ENCODE measurements at regions not wholly inside any gene's neighbourhood (a gene's known extent, or its start where the extent isn't known, plus 50 kb on each side); places are given as distances from the start of the nearest gene placed in this dataset.

DNA sequence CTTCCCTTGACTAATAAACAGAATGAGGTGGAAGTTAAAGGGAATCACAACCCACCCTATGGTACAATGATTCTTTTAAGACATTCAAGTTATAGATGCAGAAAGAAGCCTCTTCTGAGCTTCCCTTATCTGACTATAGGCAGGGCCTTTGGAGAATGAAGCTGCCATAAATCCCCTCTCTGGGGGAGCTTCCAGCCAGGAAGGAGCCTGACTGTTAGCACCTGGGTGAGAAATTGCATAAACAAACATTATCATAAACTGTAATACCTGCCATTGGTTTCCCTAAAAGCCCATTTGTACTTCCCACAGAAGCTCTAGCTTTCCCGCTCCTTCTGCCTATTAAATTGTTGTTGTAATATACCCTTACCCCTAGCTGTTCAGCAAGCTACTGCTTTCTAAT, 81.3 kb upstream of the RESF1 start:
- Mint-ChIP-seq H3K36me3 (peaks cover 20% of the 10 kb centered on the region), H3K4me3 (peak overlapping the region in 3 of 4 donors; percentile 34 to 77 (median 76)), H3K27me3 (no peaks in the 10 kb centered on the region), H3K27ac (peak overlapping the region; percentile 96 to 98 (median 96)), H3K9me3 (peaks cover 0 to 3% (median 0%) of the 10 kb centered on the region in 3 donors), H3K4me1 (peaks cover 44 to 55% (median 50%) of the 10 kb centered on the region in 3 donors)

DNA sequence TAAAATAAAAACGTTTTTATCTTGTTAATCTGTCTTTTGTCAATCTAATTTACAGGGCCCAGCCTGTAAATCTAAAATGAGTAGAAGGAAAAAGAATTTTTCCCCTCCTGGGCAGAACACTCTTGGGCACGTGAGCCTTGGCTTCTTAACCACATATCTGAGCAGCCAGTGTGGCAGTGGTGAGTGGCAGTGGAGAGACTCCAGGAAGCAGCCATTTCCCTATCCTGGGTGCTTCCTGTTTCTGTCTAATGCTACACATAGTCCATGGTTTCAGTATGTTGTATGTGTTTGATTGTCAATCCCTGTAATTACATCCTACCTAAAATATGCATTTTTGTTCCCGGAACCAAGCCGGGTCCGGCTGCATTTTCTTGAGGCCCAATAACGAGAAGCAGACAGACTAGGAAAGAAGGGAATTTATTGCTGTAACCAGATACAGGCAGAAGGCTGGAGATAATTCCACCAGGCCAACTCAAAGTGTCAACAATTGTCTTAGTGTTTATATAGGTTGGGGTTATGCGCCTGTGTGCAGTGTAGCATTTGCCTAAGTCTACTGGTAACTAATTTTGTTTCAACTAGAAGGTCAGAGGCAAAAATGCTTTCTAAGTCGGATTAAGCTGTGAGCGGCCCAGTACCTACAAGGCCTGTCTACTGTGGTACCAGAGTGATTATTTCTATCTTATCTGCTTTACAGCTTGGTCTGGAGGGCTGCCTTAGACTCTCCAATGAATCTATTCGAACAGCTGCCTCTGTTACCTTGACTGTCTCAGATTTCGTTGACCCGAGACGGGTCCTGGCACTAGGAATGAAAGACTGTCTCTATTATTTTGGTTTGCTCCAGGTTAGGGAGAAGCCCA, 82.4 kb upstream of the RESF1 start:
- Mint-ChIP-seq H3K27me3 (no peaks in the 10 kb centered on the region), H3K4me3 (peak overlapping the region in 3 of 4 donors; percentile 76 to 90 (median 77)), H3K9me3 (peaks cover 0 to 3% (median 3%) of the 10 kb centered on the region in 3 donors), H3K27ac (peak overlapping the region; percentile 96 to 98 (median 96)), H3K4me1 (peaks cover 48 to 59% (median 55%) of the 10 kb centered on the region in 3 donors), H3K36me3 (peaks cover 23% of the 10 kb centered on the region)

DNA sequence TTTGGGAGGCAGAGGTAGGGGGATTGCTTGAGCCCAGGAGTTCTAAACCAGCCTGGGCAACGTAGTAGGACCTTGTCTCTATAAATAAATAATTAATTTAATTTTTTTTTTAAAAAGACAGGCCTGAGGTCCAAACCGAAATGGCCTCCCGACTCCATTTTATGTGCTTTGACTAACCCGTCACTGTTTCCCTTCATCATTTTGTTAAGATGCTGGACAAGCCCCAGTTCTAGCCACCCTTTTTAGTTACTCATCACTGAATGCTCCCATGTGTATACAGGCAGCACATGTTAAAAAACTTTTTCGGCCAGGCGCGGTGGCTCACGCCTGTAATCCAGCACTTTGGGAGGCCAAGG, 83.6 kb upstream of the RESF1 start:
- no peaks in the 10 kb centered on the region for H3K27me3 Mint-ChIP-seq
- peaks cover 0 to 3% (median 3%) of the 10 kb centered on the region in 3 donors for H3K9me3 Mint-ChIP-seq
- H3K36me3 Mint-ChIP-seq, result peaks cover 23% of the 10 kb centered on the region
- peak overlapping the region in 3 of 4 donors; percentile 83 to 92 (median 90) for H3K4me3 Mint-ChIP-seq
- H3K27ac Mint-ChIP-seq, result peak overlapping the region; percentile 96 to 100 (median 98)
- H3K4me1 Mint-ChIP-seq, result peaks cover 45 to 59% (median 58%) of the 10 kb centered on the region in 3 donors

DNA sequence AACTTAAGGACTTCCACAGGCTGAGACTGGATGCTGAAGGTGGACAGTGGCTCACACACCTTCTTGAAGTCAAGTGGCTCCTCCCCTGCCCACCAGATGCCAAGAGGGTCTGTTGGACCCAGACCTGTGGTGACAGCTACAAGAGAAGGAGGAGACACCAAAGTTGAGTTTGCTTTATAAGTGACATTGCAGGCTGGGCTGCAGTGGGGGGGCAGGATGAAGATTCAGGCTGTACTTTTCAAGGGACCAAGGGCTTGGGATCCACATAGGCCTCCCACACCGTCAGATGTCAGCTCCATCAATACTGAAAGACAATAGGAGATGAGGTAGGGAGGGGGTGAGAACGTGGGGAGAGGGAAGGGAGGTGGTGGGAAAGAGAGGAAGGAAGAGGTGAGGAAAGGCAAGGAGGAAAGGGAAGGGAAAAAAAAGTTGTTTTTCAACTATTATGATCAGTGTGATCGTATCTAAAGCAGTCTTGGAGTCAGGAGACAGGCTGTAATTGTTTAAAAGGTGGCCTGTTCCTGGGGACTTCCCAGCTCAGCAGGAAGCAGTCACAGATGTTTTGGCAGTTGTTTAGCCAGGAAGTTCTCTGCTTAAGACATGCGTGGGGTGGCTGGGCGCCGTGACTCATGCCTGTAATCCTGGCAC, 84.1 kb upstream of the RESF1 start:
- Mint-ChIP-seq H3K27ac (peak overlapping the region; percentile 96 to 100 (median 98)), H3K27me3 (no peaks in the 10 kb centered on the region), H3K4me3 (peak overlapping the region in 3 of 4 donors; percentile 83 to 92 (median 90)), H3K4me1 (peaks cover 41 to 54% (median 54%) of the 10 kb centered on the region in 3 donors), H3K9me3 (peaks cover 0 to 3% (median 3%) of the 10 kb centered on the region in 3 donors), H3K36me3 (peaks cover 22% of the 10 kb centered on the region)

DNA sequence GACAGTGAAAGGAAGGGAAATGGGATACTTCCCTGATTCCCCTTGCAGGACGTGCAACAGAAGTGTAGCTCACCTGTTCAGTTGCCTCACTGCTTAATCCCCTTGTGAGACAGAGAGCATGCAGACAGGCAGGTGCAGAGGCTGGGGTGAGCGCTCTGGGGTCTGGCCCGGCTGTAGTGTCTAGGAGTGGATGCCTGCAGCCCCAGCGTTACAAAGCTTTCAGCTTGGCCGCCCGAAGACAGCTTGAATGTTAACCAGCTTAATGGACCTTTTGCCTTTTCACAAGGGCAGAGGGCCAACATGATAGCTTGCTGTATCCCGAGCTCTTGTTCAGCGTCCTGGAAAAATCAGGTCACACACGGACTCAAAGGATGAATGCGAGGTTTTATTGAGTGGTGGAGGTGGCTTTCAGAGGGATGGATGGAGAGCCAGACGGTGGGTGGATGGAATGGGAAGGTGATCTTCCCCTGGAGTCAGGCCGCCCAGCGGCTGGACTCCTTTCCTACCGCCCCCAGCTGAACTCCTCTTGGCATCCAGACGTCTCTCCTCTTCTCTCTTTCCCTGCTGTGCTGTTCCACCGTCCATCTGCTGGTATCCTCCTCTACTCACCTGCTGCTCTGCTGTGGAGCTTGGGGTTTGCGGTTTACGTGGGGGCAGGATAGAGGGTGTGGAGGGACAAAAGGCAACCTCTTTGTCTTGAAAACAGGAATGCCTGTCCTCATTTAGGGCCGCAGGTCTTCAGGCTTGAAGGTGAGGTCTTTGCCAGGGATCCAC, 86.2 kb upstream of the RESF1 start:
- H3K4me3 Mint-ChIP-seq, result peak overlapping the region in 3 of 4 donors; percentile 17 to 67 (median 51)
- no peaks in the 10 kb centered on the region for H3K27me3 Mint-ChIP-seq
- peaks cover 32 to 46% (median 44%) of the 10 kb centered on the region in 3 donors for H3K4me1 Mint-ChIP-seq
- H3K36me3 Mint-ChIP-seq, result peaks cover 13% of the 10 kb centered on the region
- H3K9me3 Mint-ChIP-seq, result peaks cover 0 to 3% (median 0%) of the 10 kb centered on the region in 3 donors
- peak overlapping the region; percentile 66 to 100 (median 98) for H3K27ac Mint-ChIP-seq

DNA sequence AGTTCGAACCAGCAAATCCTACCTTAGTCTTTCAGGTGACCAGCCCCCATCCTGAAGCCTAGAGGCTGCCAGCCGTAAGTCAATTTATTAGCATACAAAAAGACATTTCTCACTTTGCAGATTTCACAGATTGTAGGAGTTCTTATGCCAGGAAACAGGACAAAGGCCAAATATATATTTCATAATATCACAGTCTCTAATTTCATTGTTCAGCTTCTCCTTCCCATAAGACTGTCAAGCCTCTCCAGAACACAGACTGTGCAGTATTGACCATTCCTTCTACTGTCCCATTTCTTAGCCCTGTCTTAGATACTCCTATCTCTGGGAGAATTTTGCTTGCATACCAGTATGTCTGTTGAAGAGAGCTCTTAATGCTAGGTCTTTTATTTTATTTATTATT, 89.2 kb upstream of the RESF1 start:
- Mint-ChIP-seq H3K4me3 (peak overlapping the region in 2 of 4 donors; percentile 23 to 58), H3K4me1 (peaks cover 23 to 36% (median 36%) of the 10 kb centered on the region in 3 donors), H3K27ac (peak overlapping the region in 1 of 3 donors; percentile 74)

DNA sequence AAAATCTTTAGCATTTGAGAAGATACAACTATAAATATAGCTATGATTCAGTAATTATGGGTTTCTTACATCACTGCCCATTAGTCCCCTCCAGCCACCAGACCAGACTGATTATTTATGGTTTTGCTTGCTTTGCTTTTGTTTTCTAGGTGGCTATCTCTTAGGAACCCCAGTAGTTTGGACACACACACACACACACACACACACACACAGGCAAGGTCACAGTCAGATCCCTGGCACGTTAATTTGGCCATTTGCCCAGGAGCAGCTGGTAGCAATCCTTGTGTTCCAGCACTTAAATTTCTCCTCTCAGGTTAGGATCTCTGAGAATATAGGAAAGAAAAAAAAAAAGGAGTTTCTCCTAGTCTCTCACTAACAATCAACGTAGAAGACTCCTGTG, 90.2 kb upstream of the RESF1 start:
- Mint-ChIP-seq H3K9me3 (peaks cover 0 to 4% (median 3%) of the 10 kb centered on the region in 3 donors), H3K27me3 (no peaks in the 10 kb centered on the region), H3K4me1 (peaks cover 24 to 29% (median 29%) of the 10 kb centered on the region in 3 donors), H3K27ac (peak overlapping the region; percentile 31 to 74 (median 66)), H3K4me3 (no peak overlapping the region), H3K36me3 (peaks cover 13% of the 10 kb centered on the region)

More for the DNA sequence above, 89.2 kb upstream of the RESF1 start:
- no peaks in the 10 kb centered on the region for H3K27me3 Mint-ChIP-seq
- peaks cover 0 to 4% (median 3%) of the 10 kb centered on the region in 3 donors for H3K9me3 Mint-ChIP-seq
- H3K36me3 Mint-ChIP-seq, result peaks cover 10% of the 10 kb centered on the region

DNA sequence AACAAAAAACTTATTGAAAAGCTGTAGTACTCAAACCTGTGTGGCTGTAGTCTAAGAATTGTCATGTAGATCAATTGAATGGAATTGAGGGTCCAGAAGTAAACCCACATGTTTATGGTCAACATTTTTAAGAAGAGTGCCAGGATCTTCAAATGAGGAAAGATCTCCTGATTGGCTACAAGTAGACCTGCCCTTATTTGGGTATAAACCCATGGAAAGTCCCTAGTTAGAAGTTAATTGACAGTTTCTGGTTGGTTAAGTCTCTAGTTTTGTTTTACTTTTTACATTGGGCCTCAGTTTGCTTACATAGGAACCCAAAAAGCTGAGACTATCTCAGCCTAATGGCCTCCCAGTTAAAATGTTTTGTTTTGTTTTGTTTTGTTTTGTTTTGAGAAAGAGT, 91.9 kb upstream of the RESF1 start:
- peaks cover 22 to 30% (median 24%) of the 10 kb centered on the region in 3 donors for H3K4me1 Mint-ChIP-seq
- H3K27ac Mint-ChIP-seq, result peak overlapping the region; percentile 56 to 90 (median 89)

DNA sequence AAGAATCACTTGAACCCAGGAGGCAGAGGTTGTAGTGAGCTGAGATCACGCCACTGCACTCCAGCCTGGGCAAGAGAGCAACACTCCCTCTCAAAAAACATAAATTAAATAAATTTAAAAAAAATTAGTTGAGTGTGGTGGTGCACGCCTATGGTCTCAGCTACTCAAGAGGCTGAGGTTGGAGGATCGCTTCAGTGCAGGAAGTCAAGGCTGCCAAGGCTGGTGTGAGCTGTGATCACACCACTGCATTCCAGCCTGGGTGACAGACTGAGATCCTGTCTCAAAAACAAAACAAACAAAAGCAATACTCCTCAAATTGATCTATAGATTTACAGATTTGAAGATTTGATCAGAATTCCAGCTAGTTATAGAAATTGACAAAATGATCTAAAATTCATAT, 92.7 kb upstream of the RESF1 start:
- Mint-ChIP-seq H3K4me1 (peaks cover 22 to 28% (median 22%) of the 10 kb centered on the region in 3 donors), H3K27me3 (no peaks in the 10 kb centered on the region), H3K36me3 (peaks cover 5% of the 10 kb centered on the region), H3K4me3 (peak overlapping the region in 1 of 4 donors; percentile 63), H3K27ac (peak overlapping the region; percentile 56 to 90 (median 89)), H3K9me3 (peaks cover 0 to 4% (median 0%) of the 10 kb centered on the region in 3 donors)

More for the DNA sequence above, 91.9 kb upstream of the RESF1 start:
- H3K36me3 Mint-ChIP-seq, result peaks cover 6% of the 10 kb centered on the region
- H3K27me3 Mint-ChIP-seq, result no peaks in the 10 kb centered on the region
- H3K4me3 Mint-ChIP-seq, result peak overlapping the region in 1 of 4 donors; percentile 78
- H3K9me3 Mint-ChIP-seq, result peaks cover 0 to 4% (median 0%) of the 10 kb centered on the region in 3 donors

DNA sequence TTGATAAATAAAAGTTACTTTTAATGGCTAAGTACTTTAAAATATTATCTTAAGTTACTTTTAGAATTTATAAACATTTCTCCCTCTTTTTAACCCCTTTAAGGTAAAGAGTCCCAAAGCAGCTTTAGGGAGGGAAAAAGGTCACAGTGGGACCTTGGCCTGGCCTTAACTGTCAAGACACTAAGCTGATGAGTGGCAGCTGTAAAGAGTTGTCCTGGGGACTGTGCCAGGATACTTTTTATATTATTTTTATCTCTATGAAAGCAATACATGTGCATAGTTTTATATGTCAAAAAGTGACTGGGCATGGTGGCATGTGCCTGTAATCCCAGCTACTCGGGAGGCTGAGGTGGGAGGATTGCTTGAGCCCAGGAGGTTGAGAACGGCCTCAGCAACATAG, 94.2 kb upstream of the RESF1 start:
- H3K9me3 Mint-ChIP-seq, result peaks cover 0 to 4% (median 0%) of the 10 kb centered on the region in 3 donors
- no peak overlapping the region for H3K27ac Mint-ChIP-seq
- no peaks in the 10 kb centered on the region for H3K27me3 Mint-ChIP-seq
- peaks cover 27 to 35% (median 31%) of the 10 kb centered on the region in 3 donors for H3K4me1 Mint-ChIP-seq
- H3K4me3 Mint-ChIP-seq, result no peak overlapping the region
- H3K36me3 Mint-ChIP-seq, result peaks cover 5% of the 10 kb centered on the region

DNA sequence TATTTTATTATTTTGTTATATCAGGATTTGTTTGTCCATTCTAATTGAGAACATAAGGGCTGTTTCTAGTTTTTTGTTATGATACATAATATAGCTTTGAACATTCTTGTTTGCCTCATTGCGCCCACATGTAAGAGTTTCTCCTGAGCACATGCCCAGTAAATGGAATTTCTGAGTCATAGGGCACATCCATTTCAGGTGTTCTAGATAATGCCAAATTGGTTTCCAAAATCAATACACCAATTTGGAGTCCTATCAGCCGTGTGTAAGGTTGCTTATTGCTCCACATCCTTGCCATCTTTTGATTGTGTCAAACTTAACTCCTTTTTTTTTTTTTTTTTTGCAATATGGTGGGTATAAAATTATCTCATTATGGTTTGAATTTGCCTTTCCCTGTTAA, 97.9 kb upstream of the RESF1 start:
- Mint-ChIP-seq H3K27ac (peak overlapping the region; percentile 25 to 59 (median 58)), H3K4me1 (peaks cover 23 to 28% (median 26%) of the 10 kb centered on the region in 3 donors), H3K27me3 (no peaks in the 10 kb centered on the region), H3K4me3 (no peak overlapping the region), H3K9me3 (peaks cover 0 to 4% (median 0%) of the 10 kb centered on the region in 3 donors), H3K36me3 (peaks cover 7% of the 10 kb centered on the region)

DNA sequence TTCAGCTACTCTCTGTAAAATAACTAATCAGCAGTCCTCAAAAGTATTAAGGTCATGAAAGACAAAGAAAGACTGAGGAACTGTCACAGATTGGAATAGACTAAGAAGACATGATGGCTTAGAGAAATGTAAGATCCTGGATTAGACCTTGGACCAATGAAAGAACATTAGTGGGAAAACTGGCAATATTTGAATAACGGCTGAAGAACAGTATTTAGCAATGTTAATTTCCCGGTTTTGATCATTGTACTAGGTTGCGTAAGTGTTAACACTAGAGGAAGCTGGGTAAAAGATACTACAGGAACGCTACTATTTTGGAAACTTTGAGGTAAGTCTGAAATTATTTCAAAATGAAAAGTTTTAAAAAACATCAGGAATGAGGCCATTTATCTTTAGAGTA, 98.8 kb upstream of the RESF1 start:
- Mint-ChIP-seq H3K27me3 (no peaks in the 10 kb centered on the region), H3K9me3 (peaks cover 0 to 4% (median 0%) of the 10 kb centered on the region in 3 donors), H3K4me3 (peak overlapping the region in 1 of 4 donors; percentile 54), H3K36me3 (peaks cover 7% of the 10 kb centered on the region), H3K4me1 (peaks cover 23 to 25% (median 24%) of the 10 kb centered on the region in 3 donors), H3K27ac (peak overlapping the region; percentile 50 to 89 (median 59))

DNA sequence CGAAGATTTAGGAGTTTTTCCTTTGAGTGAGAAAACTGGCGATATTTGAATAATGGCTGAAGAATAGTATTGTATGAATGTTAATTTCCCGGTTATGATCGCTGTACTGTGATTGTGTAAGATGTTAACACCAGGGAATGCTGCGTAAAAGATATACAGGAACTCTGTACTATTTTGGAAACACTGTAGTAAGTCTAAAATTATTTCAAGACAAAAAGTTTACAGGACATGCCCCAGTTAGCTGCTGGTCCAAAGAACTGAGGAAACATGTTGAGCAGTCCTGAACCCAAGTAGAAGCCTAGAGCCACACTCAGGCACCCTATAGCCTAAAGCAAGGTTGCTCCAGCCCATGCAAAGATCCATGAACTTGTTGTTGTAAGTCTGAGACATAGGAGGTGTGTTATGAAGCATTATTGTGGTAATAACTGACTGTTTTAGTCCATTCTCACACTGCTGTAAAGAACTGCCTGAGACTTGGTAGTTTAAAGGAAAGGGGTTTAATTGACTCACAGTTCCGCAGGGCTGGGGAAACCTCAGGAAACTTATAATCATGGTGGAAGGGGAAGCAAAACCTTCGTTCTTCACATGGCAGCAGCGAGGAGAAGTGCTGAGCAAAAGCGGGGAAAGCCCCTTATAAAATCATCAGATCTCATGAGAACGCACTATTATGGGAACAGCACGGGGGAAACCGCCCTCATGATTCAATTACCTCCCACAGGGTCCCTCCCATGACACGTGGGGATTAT, 99.8 kb upstream of the RESF1 start:
- H3K27me3 Mint-ChIP-seq, result no peaks in the 10 kb centered on the region
- H3K4me3 Mint-ChIP-seq, result peak overlapping the region; percentile 1 to 74 (median 62)
- H3K9me3 Mint-ChIP-seq, result peaks cover 0 to 4% (median 0%) of the 10 kb centered on the region in 3 donors
- peaks cover 23 to 27% (median 25%) of the 10 kb centered on the region in 3 donors for H3K4me1 Mint-ChIP-seq
- peaks cover 8% of the 10 kb centered on the region for H3K36me3 Mint-ChIP-seq
- H3K27ac Mint-ChIP-seq, result peak overlapping the region; percentile 50 to 89 (median 59)
